Vagina (tissue), 2 donors: ENCODE measurements at regions not wholly inside any gene's neighbourhood (a gene's known extent, or its start where the extent isn't known, plus 50 kb on each side); places are given as distances from the start of the nearest gene placed in this dataset.

Source experiments
- DNase-seq, 2 donors: peaks; one replicate each; pipeline ENCODE4 v3.0.0-alpha.2; 2017; ENCODE audit errors: extremely low spot score in 2 of 2
- H3K27ac ChIP-seq: fragments of 200-600 bp; sonication (generic); one replicate; pipeline ENCODE4 v1.5.1; 2019
- H3K27me3 ChIP-seq: fragments of 200-600 bp; sonication (generic); one replicate; pipeline ENCODE4 v1.5.1; 2019
- H3K36me3 ChIP-seq, 2 donors: fragments of 200-600 bp; sonication (generic); one replicate each; pipeline ENCODE4 v1.5.1; 2017 to 2019
- H3K4me1 ChIP-seq: fragments of 200-600 bp; sonication (generic); one replicate; pipeline ENCODE4 v1.5.1; 2019
- H3K4me3 ChIP-seq, 2 donors: fragments of 200-600 bp; sonication (generic); 1 replicate in 1 of 2; 2 replicates in 1 of 2; pipeline ENCODE4 v1.5.1; 2016 to 2019
- H3K9me3 ChIP-seq: fragments of 200-600 bp; sonication (generic); one replicate; pipeline ENCODE4 v1.5.1; 2019
- CTCF ChIP-seq, 3 experiments: fragments of 450-650 bp in 2 of 3; fragments of 200-600 bp in 1 of 3; sonication (generic) in 1 of 3; IDR thresholded peaks; one replicate each; pipeline ENCODE4 v1.5.1; 2017 to 2019; ENCODE audit warnings: antibody characterized with exemption in 3 of 3, mild to moderate bottlenecking in 2 of 3, moderate library complexity in 2 of 3
- POLR2A ChIP-seq, 2 donors: fragments of 450-650 bp; IDR thresholded peaks; one replicate each; pipeline ENCODE4 v1.6.1; 2017; ENCODE audit warnings: antibody characterized with exemption in 2 of 2, mild to moderate bottlenecking in 2 of 2, moderate library complexity in 2 of 2
- POLR2AphosphoS5 ChIP-seq, 2 donors: sonication (generic); formaldehyde crosslinking; IDR thresholded peaks; one replicate each; pipeline ENCODE4 v1.9.0; 2017; ENCODE audit warnings: antibody characterized with exemption in 2 of 2, mild to moderate bottlenecking in 2 of 2, low read depth in 1 of 2; ENCODE audit not compliant: insufficient read depth in 1 of 2
- intact Hi-C: fragments of 100-400 bp; cut with DNase I; formaldehyde crosslinking; loops from one replicate; pipeline ENCODE4 v1.15.1; 2023

DNA sequence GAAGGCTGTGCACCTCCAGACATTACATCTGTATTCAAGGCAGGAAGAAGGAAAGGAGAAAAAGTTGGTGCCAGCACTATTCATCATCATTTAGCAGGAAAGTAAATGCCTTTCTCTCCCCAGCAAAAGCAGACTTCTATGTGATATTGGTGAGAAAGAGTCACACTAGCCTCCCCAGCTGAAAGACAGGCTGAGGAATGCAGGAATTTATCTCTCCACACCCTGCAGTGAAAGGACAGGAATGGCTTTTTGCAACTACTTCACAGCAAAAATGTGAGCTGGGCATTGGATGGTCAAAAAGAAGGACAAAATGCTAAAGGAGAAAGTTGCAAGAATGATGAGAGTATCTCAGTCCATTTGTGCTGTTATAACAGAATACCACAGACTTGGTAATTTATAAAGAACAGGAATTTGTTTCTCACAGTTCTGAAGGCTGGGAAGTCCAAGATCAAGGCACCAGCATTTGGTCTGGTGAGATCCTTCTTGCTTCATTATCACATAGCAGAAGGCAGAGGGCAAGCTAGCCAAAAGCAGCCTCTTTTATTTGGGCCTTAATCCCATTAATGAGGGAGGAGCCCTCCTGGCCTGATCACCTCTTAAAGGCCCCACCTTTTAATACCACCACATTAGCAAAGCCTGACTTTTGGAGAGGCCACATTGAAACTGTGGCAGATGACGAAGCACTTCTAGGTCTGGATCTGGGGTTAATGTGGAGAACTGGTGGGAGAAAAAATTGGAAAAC, 388.1 kb upstream of the SLC14A2 start:
- Histone ChIP-seq H3K4me1 (no peaks in the 10 kb centered on the region), H3K36me3 (no peaks in the 10 kb centered on the region), H3K27ac (no peak overlapping the region), H3K9me3 (no peaks in the 10 kb centered on the region), H3K4me3 (no peak overlapping the region), H3K27me3 (no peaks in the 10 kb centered on the region)
- intact Hi-C loops = no loop called here
- no peak for DNase-seq
- no peak for TF ChIP-seq POLR2A (IDR thresholded peaks at IDR 0.05)
- no peak for TF ChIP-seq POLR2AphosphoS5 (IDR thresholded peaks at IDR 0.05; ENCODE audit: insufficient read depth in 1 of 2, low read depth in 1 of 2)
- TF ChIP-seq CTCF (IDR thresholded peaks at IDR 0.05) = no peak

DNA sequence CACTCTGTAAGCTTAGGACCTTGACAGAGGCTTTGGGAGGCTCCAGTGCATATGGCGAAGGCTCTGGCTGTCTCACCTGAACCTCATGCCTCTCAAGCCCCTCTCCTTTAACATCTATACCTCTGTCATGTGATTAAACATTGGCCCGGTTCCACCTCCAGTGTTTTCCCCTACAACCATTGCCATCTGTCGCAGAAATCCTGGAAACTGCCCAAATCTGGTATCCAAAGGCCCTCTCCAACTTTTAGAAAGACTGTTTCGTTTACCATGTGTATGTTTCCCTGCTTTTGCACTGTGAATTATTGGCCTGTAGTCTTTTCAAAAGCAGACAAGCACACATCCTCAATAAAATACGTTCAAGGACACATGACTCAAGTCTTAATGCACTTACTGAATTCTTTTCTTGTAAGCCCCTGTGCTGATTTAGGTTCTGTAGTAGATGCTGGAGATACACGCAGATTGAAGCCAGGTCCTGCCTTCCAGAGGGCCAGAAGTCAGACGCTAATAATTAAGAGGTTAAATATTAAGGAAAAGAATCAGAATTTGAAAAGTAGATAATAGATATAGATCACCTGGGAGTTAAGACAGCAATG, 386.4 kb upstream of the SLC14A2 start:
- Histone ChIP-seq H3K36me3 (no peaks in the 10 kb centered on the region), H3K27me3 (no peaks in the 10 kb centered on the region), H3K4me1 (no peaks in the 10 kb centered on the region), H3K4me3 (no peak overlapping the region), H3K9me3 (no peaks in the 10 kb centered on the region), H3K27ac (no peak overlapping the region)
- intact Hi-C loops = no loop called here
- no peak for TF ChIP-seq POLR2AphosphoS5 (IDR thresholded peaks at IDR 0.05; ENCODE audit: insufficient read depth in 1 of 2, low read depth in 1 of 2)
- TF ChIP-seq CTCF (IDR thresholded peaks at IDR 0.05) = no peak
- no peak for TF ChIP-seq POLR2A (IDR thresholded peaks at IDR 0.05)
- no peak for DNase-seq

- TF ChIP-seq CTCF (IDR thresholded peaks at IDR 0.05) (no peak), POLR2A (IDR thresholded peaks at IDR 0.05) (no peak), POLR2AphosphoS5 (IDR thresholded peaks at IDR 0.05; ENCODE audit: insufficient read depth in 1 of 2, low read depth in 1 of 2) (no peak)
- Histone ChIP-seq H3K4me3 (no peak overlapping the region), H3K4me1 (no peaks in the 10 kb centered on the region), H3K9me3 (no peaks in the 10 kb centered on the region), H3K36me3 (no peaks in the 10 kb centered on the region), H3K27ac (no peak overlapping the region), H3K27me3 (no peaks in the 10 kb centered on the region)
- no peak for DNase-seq
- intact Hi-C loops = no loop called here
These were observed 383.7 kb upstream of the SLC14A2 start for GRCh38 chr18:45231617-45232016.

- Histone ChIP-seq H3K27ac (no peak overlapping the region), H3K9me3 (no peaks in the 10 kb centered on the region), H3K4me1 (no peaks in the 10 kb centered on the region), H3K4me3 (no peak overlapping the region), H3K27me3 (no peaks in the 10 kb centered on the region), H3K36me3 (no peaks in the 10 kb centered on the region)
- intact Hi-C loops = no loop called here
- DNase-seq = no peak
- TF ChIP-seq POLR2A (IDR thresholded peaks at IDR 0.05) (no peak), POLR2AphosphoS5 (IDR thresholded peaks at IDR 0.05; ENCODE audit: insufficient read depth in 1 of 2, low read depth in 1 of 2) (no peak), CTCF (IDR thresholded peaks at IDR 0.05) (no peak)
These were observed 383.2 kb upstream of the SLC14A2 start for GRCh38 chr18:45232061-45232460.

GRCh38 chr18:45236676-45237075, 378.6 kb upstream of the SLC14A2 start:
- no peak overlapping the region for H3K4me3 ChIP-seq
- intact Hi-C loops = no loop called here
- H3K27me3 ChIP-seq = no peaks in the 10 kb centered on the region
- H3K36me3 ChIP-seq = no peaks in the 10 kb centered on the region
- no peaks in the 10 kb centered on the region for H3K4me1 ChIP-seq
- no peaks in the 10 kb centered on the region for H3K9me3 ChIP-seq
- no peak for DNase-seq
- TF ChIP-seq CTCF (IDR thresholded peaks at IDR 0.05) (no peak), POLR2AphosphoS5 (IDR thresholded peaks at IDR 0.05; ENCODE audit: insufficient read depth in 1 of 2, low read depth in 1 of 2) (no peak), POLR2A (IDR thresholded peaks at IDR 0.05) (no peak)
- H3K27ac ChIP-seq = no peak overlapping the region
